SW 1271 (cell line): ENCODE measurements at regions not wholly inside any gene's neighbourhood (a gene's known extent, or its start where the extent isn't known, plus 50 kb on each side); places are given as distances from the start of the nearest gene placed in this dataset.

Experiments used
- DNase-seq, 2 experiments: peaks; one replicate each; lab custom pipeline; 2025; lab: John Stamatoyannopoulos, UW

DNA sequence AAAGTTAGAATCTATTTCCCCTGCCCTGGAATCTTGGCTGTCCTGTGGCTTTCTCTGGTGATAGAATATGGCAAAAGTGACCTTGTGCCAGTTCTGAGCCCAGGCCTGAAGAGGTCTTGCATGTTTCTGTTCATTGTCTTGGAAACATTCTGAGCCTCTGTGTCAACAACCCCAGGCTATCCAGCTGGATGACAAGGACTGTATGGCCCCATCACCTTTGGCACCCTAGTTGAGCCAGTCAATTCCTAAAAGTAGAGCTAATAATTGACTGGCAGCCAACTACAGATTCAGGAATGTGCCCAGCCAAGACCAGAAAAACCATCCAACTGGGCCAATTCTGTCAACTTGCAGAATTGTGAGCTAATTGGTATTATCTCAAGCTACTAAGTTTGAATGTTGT is 514.1 kb upstream of the LARGE1 start:
- DNase-seq, result no peak

DNA sequence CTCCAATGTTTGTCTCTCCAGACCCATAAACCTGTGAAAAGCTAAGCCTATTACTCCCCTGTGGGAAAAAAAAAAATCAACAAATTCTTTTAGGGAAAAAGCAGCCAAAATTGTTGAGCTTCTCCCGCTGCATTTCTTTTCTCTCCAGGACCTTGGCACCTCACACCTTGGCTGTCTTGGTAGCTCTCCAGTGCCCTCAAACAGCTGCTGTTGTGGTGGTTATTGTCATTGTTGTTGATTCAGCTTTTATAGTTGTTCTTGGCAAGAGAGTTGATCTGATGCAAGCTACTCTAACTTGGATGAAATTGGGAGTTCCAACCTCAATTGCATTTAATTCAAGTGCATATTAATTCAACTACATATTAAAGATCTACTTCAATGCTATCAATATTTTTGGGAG is 516.9 kb upstream of the LARGE1 start:
- DNase-seq, result no peak

DNA sequence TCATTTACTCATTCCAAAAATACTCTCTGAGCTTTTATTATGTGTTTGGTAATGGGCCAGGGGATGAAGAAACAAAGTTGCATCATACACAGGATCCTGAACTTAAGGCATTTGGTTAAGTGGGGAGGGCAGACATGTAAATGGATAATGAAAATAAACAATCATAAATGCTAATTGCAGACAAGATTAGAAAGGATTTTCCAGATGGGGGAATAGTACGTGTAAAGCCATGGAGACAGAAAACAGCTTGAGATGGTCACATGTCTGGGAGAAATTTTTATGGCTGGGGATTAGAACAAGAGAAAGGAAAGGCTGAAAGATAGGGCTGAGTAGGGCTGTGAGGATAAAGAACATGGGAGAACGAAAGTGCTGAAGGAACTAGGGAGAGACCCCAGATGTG is 534.3 kb upstream of the LARGE1 start:
- DNase-seq, result no peak

- no peak for DNase-seq
Measured at GRCh38 chr22:34462795-34463194, 542.5 kb upstream of the LARGE1 start.

GRCh38 chr22:34475886-34476285 is 555.6 kb upstream of the LARGE1 start:
- no peak for DNase-seq

DNA sequence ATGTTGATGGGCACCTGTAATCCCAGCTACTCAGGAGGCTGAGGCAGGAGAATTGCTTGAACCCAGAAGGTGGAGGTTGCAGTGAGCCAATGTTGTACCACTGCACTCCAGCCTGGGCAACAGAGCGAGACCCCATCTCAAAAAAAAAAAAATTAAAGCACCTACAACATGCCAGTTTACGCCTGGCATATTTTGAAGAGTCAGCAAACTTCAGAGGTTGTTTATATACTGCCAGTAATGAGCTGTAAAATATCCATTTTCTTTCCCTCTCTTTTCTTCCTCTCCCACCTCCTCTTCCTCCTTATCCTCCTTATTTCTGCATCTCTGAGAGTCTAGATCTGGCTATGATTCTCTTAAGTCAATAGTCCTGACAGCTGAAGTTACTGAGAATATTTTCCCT is 556.5 kb upstream of the LARGE1 start:
- DNase-seq, result no peak

DNA sequence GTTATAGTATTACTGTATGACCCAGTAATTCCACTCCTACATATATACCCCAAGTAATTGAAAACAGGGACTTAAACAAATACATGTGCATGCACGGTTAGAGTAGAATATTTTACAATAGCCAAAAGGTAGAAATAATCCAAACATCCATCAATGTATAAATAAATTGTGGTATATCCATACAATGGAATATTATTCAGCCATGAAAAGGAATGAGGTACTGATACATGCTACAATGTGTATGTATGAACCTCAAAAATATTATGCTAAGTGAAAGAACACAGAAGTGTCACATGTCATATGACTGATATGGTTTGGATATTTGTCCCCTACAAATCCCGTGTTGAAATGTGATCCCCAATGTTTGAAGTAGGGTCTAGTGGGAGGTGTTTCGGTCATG is 560.8 kb upstream of the LARGE1 start:
- DNase-seq, result no peak

DNA sequence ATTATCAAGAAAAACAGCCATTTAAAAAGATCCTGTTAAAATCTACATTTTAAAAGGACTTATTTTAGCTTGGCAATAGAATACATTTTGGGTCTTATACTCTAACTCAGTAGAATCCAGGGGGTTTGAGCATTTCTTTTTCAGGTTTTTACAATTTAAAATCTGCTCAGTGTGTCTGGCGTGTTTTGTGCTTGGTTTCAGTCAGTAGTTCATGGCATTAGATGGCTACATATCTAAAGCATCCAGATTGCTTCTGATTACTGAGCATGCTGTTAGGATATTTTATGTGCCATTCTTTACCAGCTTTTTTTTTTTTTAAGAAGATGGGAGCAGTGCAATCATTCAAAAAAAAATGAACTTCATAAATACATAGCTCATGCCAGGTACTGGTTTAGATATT is 566.1 kb upstream of the LARGE1 start:
- DNase-seq, result no peak

DNA sequence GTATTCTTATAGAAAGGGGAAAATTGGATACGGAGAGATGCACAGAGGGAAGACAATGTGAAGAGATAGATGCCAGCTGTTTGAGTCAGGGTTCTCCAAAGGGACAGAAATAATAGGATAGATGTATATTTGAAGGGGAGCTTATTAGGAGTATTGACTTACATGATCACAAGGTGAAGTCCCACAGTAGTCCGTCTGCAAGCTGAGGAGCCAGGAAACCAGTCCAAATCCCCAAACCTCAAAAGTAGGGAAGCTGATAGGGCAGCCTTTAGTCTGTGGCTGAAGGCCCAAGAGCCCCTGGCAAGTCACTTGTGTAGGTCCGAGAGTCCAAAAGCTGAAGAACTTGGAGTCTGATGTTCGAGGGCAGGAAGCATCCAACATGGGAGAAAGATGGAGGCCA is 569.6 kb upstream of the LARGE1 start:
- no peak for DNase-seq

DNA sequence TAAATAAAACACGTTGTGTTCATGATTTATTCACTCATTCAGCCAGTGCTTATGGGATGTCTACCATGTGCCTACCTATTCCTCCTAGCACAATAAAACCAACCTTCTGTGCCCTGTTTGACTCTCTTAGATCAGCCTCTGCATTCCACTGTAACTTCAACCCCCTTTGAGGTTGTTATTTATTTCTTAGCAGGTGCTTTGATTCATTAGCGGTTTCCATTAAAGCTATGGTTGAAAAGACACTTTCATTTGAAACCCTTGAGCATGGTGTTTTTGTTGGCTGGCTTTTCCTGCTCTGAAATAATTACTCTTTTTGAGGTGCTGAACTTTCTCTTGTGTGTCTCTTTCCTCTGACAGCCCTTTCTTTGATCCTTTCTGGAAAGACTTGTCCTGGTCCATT is 570.6 kb upstream of the LARGE1 start:
- no peak for DNase-seq

- no peak for DNase-seq
Measured at GRCh38 chr22:34493486-34493885, 572.5 kb upstream of the ISX start.

- no peak for DNase-seq
Measured at GRCh38 chr22:34501366-34501965, 564.5 kb upstream of the ISX start.

GRCh38 chr22:34502821-34503220 is 563.1 kb upstream of the ISX start:
- no peak for DNase-seq

DNA sequence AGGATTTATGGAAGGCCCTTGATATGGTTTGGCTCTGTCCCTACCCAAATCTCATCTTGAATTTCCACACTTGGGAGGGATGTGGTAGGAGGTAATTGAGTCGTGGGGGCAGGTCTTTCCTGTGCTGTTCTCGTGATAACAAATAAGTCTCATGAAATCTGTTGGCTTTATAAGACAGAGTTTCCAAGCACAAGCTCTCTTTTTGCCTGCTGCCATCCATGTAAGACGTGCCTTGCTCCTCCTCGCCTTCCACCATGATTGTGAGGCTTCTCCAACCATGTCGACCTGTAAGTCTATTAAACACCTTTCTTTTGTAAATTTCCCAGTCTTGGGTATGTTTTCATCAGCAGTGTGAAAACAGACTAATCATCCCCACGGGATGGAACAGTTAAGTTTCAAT is 557.2 kb upstream of the ISX start:
- DNase-seq, result no peak

GRCh38 chr22:34526681-34527080 is 539.3 kb upstream of the ISX start:
- DNase-seq, result no peak

DNA sequence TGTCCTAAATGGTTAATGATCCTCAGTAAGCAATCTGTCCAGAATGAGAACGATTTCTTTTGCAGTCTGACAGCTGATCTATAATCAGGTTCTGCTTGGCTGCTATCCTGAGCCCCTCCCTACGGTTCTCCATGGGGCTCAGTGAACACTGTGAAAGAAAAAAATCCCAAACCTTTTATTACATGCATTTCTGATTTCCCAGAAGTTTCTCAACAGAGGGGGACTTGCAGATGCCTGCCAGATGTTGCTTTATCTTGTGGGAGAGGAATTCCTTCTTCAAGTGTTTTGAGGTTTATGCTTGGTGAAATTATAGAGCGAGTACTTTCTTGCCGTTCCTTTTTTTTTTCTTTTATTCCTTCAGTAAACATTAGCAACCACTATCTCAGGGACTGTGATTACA is 531.9 kb upstream of the ISX start:
- DNase-seq, result no peak

DNA sequence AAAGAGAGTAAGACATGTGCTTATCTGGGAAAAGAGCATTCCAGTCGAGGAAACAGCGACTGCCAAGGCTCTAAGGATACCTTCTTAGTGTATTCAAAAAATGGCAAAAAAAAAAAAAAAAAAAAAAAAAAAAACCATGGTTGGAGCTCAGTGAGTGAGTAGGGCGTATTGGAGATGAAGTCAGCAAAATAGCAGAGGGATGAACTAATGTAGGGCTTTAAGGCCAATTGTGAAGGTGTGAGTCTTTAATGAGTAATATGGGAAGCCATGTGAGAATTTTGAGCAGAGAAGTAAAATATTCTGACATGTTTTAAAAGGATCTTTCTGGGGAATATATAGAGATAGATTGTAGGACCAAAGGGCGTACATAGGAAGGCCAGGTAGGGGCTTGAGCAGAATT is 498.6 kb upstream of the ISX start:
- no peak for DNase-seq

GRCh38 chr22:34570408-34570807 is 495.6 kb upstream of the ISX start:
- DNase-seq, result no peak

DNA sequence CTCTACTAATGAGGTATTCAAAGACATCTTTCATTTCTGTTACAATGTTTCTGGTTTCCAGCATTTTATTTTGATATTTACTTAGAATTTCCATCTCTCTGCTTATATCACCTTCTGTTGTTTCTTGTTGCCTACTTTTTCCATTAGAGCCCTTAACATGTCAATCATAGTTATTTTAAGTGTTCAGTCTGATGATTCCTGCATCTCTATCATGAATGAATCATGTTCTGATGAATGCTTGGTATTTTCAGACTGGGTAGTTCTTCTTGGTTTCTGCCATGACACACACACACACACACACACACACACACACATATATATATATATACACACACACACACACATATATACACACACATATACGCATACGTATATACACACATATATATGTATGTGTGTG is 486.4 kb upstream of the ISX start:
- no peak for DNase-seq

DNA sequence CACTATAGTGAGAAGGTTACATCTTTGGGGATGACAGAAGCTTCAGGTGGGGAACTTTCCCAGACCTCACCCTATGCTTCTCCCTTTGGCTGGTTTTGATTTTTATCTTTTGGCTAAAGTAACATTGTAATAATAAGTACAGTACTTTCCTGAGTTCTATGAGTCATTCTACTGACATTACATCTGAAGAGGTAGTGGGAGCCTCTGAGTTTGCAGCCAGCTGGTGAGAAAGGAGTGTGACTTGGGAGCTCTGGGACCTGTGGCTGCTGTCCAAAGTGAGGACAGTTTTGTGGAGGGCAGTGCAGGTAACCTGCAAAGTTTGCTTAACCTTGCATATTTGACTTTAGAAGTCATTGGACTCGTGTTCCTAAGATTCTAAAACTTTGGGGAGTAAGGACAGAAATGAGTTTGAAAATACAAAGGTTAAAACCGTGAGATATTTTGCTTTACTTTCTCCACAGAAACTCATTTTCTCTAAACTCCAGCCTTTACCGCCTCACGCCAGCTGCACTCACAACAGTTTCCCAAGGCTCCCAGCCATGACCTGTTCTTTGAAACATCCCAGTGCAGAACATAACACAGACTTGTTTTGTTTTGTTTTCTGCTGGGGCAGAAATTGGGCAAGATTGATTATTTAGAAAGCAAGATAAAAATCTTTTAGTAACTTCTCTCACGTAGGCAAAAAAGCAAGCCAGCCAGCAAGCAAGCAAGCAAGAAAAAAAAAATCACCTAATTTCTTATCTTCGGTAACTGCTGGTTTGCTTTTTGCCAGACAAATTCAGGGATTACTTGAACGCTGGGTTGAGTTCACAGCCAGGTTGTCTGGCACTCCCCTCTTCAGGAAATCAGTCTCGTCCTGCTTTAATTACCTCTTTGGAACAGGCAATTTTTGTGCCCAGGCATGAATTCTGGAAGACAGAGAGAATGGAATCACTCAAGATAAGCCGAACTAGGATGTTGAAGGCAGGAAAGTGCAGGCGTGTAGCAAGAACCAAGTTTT is 478.3 kb upstream of the ISX start:
- DNase-seq, result no peak

GRCh38 chr22:34588871-34589545 is 476.9 kb upstream of the ISX start:
- DNase-seq, result no peak

DNA sequence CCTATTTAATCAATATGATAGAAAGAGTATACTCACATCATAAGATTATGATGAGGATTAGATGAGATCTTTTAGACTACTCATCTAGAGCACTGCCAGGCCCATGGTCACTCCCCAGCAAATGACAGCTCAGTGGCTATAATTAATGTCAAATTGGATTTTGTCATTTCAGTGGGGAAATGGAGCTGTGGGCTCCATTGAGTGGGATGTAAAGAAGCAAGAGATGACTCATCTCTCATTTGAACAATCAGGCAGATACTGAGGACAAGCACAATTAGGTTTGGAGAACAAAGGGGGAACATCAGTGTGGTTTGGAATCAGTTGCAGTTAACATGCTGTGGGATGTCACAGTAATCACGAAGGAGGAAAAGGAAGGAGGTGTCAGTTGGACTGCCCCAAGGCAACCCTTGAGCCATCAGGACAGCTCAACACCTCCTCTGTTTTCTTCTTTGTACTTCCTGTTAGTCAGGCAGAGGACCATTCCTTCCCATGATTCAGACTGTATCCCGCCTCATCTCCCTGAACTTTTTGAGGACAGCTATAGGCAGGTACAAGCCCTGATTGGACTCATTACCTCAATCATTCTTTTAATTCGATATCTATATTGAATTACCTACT is 473.7 kb upstream of the ISX start:
- no peak for DNase-seq

GRCh38 chr22:34599567-34599966 is 466.4 kb upstream of the ISX start:
- DNase-seq, result no peak
